A549 (cell line): ENCODE measurements at regions not wholly inside any gene's neighbourhood (a gene's known extent, or its start where the extent isn't known, plus 50 kb on each side); places are given as distances from the start of the nearest gene placed in this dataset.

Experiments used
- BHLHE40 ChIP-seq: IDR thresholded peaks from 2 replicates; pipeline ENCODE4 v1.6.1; 2012; ENCODE audit warnings: low read depth, low read length, inconsistent platforms
- TP53 ChIP-seq: fragments of 250-450 bp; sonication (Bioruptor Pico); IDR thresholded peaks from 2 replicates; pipeline ENCODE4 v1.5.0; 2021; ENCODE audit warnings: mild to moderate bottlenecking, moderate library complexity
- TF ChIP-seq, protein P1 (sequence below): fragments of >200 bp; sonication (Bioruptor Twin); formaldehyde crosslinking; IDR thresholded peaks from 3 replicates; pipeline ENCODE4 v1.5.1; 2016

- TF ChIP-seq TP53 (CRISPR knock-in tag) = no peak
- TF ChIP-seq, protein P1, sequence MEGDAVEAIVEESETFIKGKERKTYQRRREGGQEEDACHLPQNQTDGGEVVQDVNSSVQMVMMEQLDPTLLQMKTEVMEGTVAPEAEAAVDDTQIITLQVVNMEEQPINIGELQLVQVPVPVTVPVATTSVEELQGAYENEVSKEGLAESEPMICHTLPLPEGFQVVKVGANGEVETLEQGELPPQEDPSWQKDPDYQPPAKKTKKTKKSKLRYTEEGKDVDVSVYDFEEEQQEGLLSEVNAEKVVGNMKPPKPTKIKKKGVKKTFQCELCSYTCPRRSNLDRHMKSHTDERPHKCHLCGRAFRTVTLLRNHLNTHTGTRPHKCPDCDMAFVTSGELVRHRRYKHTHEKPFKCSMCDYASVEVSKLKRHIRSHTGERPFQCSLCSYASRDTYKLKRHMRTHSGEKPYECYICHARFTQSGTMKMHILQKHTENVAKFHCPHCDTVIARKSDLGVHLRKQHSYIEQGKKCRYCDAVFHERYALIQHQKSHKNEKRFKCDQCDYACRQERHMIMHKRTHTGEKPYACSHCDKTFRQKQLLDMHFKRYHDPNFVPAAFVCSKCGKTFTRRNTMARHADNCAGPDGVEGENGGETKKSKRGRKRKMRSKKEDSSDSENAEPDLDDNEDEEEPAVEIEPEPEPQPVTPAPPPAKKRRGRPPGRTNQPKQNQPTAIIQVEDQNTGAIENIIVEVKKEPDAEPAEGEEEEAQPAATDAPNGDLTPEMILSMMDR = no peak
- TF ChIP-seq BHLHE40 = no peak
Observed at GRCh38 chr10:2367083-2367482, 629.8 kb upstream of the ADARB2 start.
